Liver (tissue), 8 donors: ENCODE measurements at regions not wholly inside any gene's neighbourhood (a gene's known extent, or its start where the extent isn't known, plus 50 kb on each side); places are given as distances from the start of the nearest gene placed in this dataset.

Experiments used
- DNase-seq: peaks from one replicate; pipeline ENCODE4 v3.0.0-alpha.2; 2017; ENCODE audit warnings: low spot score
- H3K27ac ChIP-seq, 2 donors: one replicate each; pipeline ENCODE4 v1.7.0; 2013; ENCODE audit warnings: inconsistent platforms in 2 of 2, low read length in 2 of 2, control low read depth in 1 of 2, low read depth in 1 of 2, mild to moderate bottlenecking in 1 of 2
- H3K27me3 ChIP-seq, 4 donors: one replicate each; pipeline versions ENCODE4 v1.6.1 to v1.7.0; 2013; ENCODE audit warnings: low read length in 3 of 4, inconsistent platforms in 1 of 4, mild to moderate bottlenecking in 1 of 4, moderate library complexity in 1 of 4; ENCODE audit not compliant: control insufficient read depth in 4 of 4, insufficient read depth in 4 of 4
- H3K36me3 ChIP-seq, 4 donors: one replicate each; pipeline versions ENCODE4 v1.6.1 to v1.7.0; 2013; ENCODE audit warnings: low read length in 3 of 4, mild to moderate bottlenecking in 3 of 4, low read depth in 1 of 4, moderate library complexity in 1 of 4; ENCODE audit not compliant: control insufficient read depth in 4 of 4, insufficient read depth in 3 of 4
- H3K4me1 ChIP-seq, 4 donors: one replicate each; pipeline versions ENCODE4 v1.6.1 to v1.7.0; 2013; ENCODE audit warnings: low read length in 3 of 4, mild to moderate bottlenecking in 3 of 4, moderate library complexity in 1 of 4; ENCODE audit not compliant: control insufficient read depth in 4 of 4, insufficient read depth in 4 of 4
- H3K4me3 ChIP-seq, 3 donors: one replicate each; pipeline versions ENCODE4 v1.6.1 to v1.7.0; 2013; ENCODE audit warnings: low read length in 3 of 3, control low read depth in 1 of 3, low read depth in 1 of 3, mild to moderate bottlenecking in 1 of 3
- H3K9ac ChIP-seq, 2 donors: one replicate each; pipeline ENCODE4 v1.7.0; 2013; ENCODE audit warnings: low read length in 2 of 2, mild to moderate bottlenecking in 2 of 2, moderate library complexity in 2 of 2, control low read depth in 1 of 2, low read depth in 1 of 2
- H3K9me3 ChIP-seq, 4 donors: one replicate each; pipeline versions ENCODE4 v1.6.1 to v1.7.0; 2013; ENCODE audit warnings: low read length in 3 of 4; ENCODE audit not compliant: control insufficient read depth in 4 of 4
- EGR1 ChIP-seq, 2 donors: IDR thresholded peaks; 2 replicates each; pipeline ENCODE4 v1.6.1; 2016 to 2018; ENCODE audit warnings: antibody characterized with exemption in 2 of 2, low read depth in 2 of 2
- FOXA1 ChIP-seq: IDR thresholded peaks from 2 replicates; pipeline ENCODE4 v1.6.1; 2016; ENCODE audit warnings: antibody characterized with exemption
- FOXA2 ChIP-seq: IDR thresholded peaks from 2 replicates; pipeline ENCODE4 v1.6.1; 2016; ENCODE audit warnings: antibody characterized with exemption
- GABPA ChIP-seq, 2 donors: IDR thresholded peaks in 1 of 2; conservative IDR thresholded peaks in 1 of 2; 2 replicates each; pipeline ENCODE4 v1.6.1; 2016; ENCODE audit warnings: antibody characterized with exemption in 2 of 2, mild to moderate bottlenecking in 1 of 2, moderate library complexity in 1 of 2
- HNF4A ChIP-seq, 2 donors: conservative IDR thresholded peaks; 2 replicates each; pipeline ENCODE4 v1.6.1; 2016; ENCODE audit warnings: antibody characterized with exemption in 2 of 2, mild to moderate bottlenecking in 2 of 2
- HNF4G ChIP-seq: IDR thresholded peaks from 2 replicates; pipeline ENCODE4 v1.6.1; 2016; ENCODE audit warnings: antibody characterized with exemption
- JUND ChIP-seq, 2 donors: IDR thresholded peaks; 2 replicates each; pipeline ENCODE4 v1.6.1; 2016; ENCODE audit warnings: antibody characterized with exemption in 2 of 2
- NR2F2 ChIP-seq: IDR thresholded peaks from 2 replicates; pipeline ENCODE4 v1.6.1; 2016; ENCODE audit warnings: antibody characterized with exemption
- RAD21 ChIP-seq, 2 donors: IDR thresholded peaks; 2 replicates each; pipeline ENCODE4 v1.6.1; 2016; ENCODE audit warnings: antibody characterized with exemption in 2 of 2, mild to moderate bottlenecking in 2 of 2
- RXRA ChIP-seq, 2 donors: IDR thresholded peaks; 2 replicates each; pipeline ENCODE4 v1.6.1; 2017 to 2018; ENCODE audit warnings: antibody characterized with exemption in 2 of 2, mild to moderate bottlenecking in 1 of 2
- SP1 ChIP-seq: IDR thresholded peaks from 2 replicates; pipeline ENCODE4 v1.6.1; 2018; ENCODE audit warnings: antibody characterized with exemption, mild to moderate bottlenecking
- TAF1 ChIP-seq: conservative IDR thresholded peaks from 2 replicates; pipeline ENCODE4 v1.6.1; 2016; ENCODE audit warnings: antibody characterized with exemption, mild to moderate bottlenecking
- YY1 ChIP-seq: IDR thresholded peaks from 2 replicates; pipeline ENCODE4 v1.6.1; 2016; ENCODE audit warnings: antibody characterized with exemption, mild to moderate bottlenecking
- WGBS: extraction: QIAGEN DNeasy Blood & Tissue Kit; methylation state at CpG from one replicate; pipeline ENCODE4 v1.1.7; 2013; 5-methylcytosine and 5-hydroxymethylcytosine counted together
- TF ChIP-seq, protein P1 (sequence below): IDR thresholded peaks from 2 replicates; pipeline ENCODE4 v1.6.1; 2016; ENCODE audit warnings: antibody characterized with exemption
- TF ChIP-seq, protein P2 (sequence below): fragments of 150-350 bp; IDR thresholded peaks from 2 replicates; pipeline ENCODE4 v1.5.1; 2017; ENCODE audit warnings: improper control_type of control experiment, low read depth, low read length; ENCODE audit not compliant: missing input control
- TF ChIP-seq, protein P3 (sequence below): IDR thresholded peaks from 2 replicates; pipeline ENCODE4 v1.6.1; 2016; ENCODE audit warnings: antibody characterized with exemption
- TF ChIP-seq, protein P4 (sequence below): IDR thresholded peaks from 2 replicates; pipeline ENCODE4 v1.6.1; 2016; ENCODE audit warnings: antibody characterized with exemption
- TF ChIP-seq, protein P5 (sequence below): IDR thresholded peaks from 2 replicates; pipeline ENCODE4 v1.6.1; 2016; ENCODE audit warnings: antibody characterized with exemption, mild to moderate bottlenecking
- donor health status: healthy.
- donor health status: healthy.
- donor health status: healthy.
- donor health status: healthy.
- donor health status: healthy.

DNA sequence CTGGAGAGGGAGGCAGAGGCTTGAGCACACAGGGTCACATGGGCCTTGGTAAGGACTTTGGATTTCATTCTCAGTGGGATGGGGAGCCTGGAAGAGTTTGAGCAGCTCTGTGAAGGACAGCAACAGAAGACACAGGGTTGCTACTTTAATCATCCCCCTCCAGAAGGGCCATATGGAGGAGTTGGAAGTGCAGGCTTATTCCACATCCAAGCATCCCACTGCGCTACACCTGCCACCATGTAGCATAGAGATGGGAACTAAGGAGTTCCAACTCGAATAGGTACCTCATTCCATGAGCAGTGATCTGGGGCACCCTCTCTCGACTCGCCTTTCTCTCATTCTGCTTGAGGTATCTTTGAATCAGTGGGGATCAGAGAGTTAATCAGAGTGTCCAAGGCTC, 54.0 kb upstream of the CTTNBP2NL start:
- Histone ChIP-seq H3K4me1 (peaks cover 0 to 3% (median 1%) of the 10 kb centered on the region in 4 donors), H3K9me3 (no peaks in the 10 kb centered on the region), H3K36me3 (no peaks in the 10 kb centered on the region), H3K9ac (no peak overlapping the region), H3K27me3 (peaks cover 0 to 5% (median 0%) of the 10 kb centered on the region in 4 donors), H3K27ac (no peak overlapping the region), H3K4me3 (no peak overlapping the region)
- WGBS = 79% methylated on average over 4 of the region's 4 CpGs
- DNase-seq = no peak
- TF ChIP-seq RAD21 (IDR thresholded peaks at IDR 0.05) (no peak), GABPA (IDR thresholded peaks at IDR 0.05 in 1 of 2, conservative IDR thresholded peaks at IDR 0.05 in 1 of 2) (no peak), RXRA (IDR thresholded peaks at IDR 0.05) (no peak), YY1 (no peak), TAF1 (no peak), FOXA1 (no peak), SP1 (no peak), EGR1 (IDR thresholded peaks at IDR 0.05; ENCODE audit: low read depth in 2 of 2) (no peak), HNF4G (no peak), FOXA2 (no peak), HNF4A (conservative IDR thresholded peaks at IDR 0.05) (no peak), NR2F2 (no peak), JUND (IDR thresholded peaks at IDR 0.05) (no peak)
- TF ChIP-seq, protein P1, sequence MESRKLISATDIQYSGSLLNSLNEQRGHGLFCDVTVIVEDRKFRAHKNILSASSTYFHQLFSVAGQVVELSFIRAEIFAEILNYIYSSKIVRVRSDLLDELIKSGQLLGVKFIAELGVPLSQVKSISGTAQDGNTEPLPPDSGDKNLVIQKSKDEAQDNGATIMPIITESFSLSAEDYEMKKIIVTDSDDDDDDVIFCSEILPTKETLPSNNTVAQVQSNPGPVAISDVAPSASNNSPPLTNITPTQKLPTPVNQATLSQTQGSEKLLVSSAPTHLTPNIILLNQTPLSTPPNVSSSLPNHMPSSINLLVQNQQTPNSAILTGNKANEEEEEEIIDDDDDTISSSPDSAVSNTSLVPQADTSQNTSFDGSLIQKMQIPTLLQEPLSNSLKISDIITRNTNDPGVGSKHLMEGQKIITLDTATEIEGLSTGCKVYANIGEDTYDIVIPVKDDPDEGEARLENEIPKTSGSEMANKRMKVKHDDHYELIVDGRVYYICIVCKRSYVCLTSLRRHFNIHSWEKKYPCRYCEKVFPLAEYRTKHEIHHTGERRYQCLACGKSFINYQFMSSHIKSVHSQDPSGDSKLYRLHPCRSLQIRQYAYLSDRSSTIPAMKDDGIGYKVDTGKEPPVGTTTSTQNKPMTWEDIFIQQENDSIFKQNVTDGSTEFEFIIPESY = no peak
- TF ChIP-seq, protein P2, sequence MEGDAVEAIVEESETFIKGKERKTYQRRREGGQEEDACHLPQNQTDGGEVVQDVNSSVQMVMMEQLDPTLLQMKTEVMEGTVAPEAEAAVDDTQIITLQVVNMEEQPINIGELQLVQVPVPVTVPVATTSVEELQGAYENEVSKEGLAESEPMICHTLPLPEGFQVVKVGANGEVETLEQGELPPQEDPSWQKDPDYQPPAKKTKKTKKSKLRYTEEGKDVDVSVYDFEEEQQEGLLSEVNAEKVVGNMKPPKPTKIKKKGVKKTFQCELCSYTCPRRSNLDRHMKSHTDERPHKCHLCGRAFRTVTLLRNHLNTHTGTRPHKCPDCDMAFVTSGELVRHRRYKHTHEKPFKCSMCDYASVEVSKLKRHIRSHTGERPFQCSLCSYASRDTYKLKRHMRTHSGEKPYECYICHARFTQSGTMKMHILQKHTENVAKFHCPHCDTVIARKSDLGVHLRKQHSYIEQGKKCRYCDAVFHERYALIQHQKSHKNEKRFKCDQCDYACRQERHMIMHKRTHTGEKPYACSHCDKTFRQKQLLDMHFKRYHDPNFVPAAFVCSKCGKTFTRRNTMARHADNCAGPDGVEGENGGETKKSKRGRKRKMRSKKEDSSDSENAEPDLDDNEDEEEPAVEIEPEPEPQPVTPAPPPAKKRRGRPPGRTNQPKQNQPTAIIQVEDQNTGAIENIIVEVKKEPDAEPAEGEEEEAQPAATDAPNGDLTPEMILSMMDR = no peak
- TF ChIP-seq, protein P3, sequence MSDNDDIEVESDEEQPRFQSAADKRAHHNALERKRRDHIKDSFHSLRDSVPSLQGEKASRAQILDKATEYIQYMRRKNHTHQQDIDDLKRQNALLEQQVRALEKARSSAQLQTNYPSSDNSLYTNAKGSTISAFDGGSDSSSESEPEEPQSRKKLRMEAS = no peak
- TF ChIP-seq, protein P4, sequence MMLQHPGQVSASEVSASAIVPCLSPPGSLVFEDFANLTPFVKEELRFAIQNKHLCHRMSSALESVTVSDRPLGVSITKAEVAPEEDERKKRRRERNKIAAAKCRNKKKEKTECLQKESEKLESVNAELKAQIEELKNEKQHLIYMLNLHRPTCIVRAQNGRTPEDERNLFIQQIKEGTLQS = no peak
- TF ChIP-seq, protein P5, sequence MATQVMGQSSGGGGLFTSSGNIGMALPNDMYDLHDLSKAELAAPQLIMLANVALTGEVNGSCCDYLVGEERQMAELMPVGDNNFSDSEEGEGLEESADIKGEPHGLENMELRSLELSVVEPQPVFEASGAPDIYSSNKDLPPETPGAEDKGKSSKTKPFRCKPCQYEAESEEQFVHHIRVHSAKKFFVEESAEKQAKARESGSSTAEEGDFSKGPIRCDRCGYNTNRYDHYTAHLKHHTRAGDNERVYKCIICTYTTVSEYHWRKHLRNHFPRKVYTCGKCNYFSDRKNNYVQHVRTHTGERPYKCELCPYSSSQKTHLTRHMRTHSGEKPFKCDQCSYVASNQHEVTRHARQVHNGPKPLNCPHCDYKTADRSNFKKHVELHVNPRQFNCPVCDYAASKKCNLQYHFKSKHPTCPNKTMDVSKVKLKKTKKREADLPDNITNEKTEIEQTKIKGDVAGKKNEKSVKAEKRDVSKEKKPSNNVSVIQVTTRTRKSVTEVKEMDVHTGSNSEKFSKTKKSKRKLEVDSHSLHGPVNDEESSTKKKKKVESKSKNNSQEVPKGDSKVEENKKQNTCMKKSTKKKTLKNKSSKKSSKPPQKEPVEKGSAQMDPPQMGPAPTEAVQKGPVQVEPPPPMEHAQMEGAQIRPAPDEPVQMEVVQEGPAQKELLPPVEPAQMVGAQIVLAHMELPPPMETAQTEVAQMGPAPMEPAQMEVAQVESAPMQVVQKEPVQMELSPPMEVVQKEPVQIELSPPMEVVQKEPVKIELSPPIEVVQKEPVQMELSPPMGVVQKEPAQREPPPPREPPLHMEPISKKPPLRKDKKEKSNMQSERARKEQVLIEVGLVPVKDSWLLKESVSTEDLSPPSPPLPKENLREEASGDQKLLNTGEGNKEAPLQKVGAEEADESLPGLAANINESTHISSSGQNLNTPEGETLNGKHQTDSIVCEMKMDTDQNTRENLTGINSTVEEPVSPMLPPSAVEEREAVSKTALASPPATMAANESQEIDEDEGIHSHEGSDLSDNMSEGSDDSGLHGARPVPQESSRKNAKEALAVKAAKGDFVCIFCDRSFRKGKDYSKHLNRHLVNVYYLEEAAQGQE = no peak
